DOHH2 (cell line): ENCODE measurements at regions not wholly inside any gene's neighbourhood (a gene's known extent, or its start where the extent isn't known, plus 50 kb on each side); places are given as distances from the start of the nearest gene placed in this dataset.

Source experiments
- EZH2phosphoT487 ChIP-seq: fragments of 200-600 bp; sonication (generic); IDR thresholded peaks from 2 replicates; pipeline ENCODE4 v1.6.1; 2017; ENCODE audit warnings: borderline replicate concordance, mild to moderate bottlenecking, antibody characterized with exemption, low read length, moderate library complexity, mixed read lengths
- TF ChIP-seq, protein P1 (sequence below): fragments of 200-600 bp; sonication (generic); IDR thresholded peaks from one replicate; pipeline ENCODE4 v1.5.1; 2014; ENCODE audit warnings: antibody characterized with exemption, mild to moderate bottlenecking, low read depth, low read length; ENCODE audit not compliant: poor library complexity, severe bottlenecking

DNA sequence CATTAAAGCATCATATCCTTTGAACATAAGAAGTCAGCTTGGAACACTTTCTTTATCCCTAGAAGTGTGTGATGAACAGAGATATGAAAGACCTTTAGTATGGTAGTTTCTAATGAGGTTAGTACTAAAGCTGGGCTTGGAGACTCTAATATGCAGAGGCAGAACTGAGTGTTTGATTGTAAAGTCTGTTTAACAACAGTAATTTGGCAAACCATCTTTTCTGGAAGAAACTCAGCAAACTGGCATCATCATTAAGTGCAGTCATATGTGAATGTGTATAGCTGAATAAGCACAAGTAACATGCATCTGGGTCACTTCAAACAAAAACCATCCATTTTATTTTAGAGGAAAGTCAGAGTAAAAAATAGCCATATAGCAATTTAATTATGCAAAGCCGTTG, 385.9 kb upstream of the MAD2L1 start:
- TF ChIP-seq, protein P1, sequence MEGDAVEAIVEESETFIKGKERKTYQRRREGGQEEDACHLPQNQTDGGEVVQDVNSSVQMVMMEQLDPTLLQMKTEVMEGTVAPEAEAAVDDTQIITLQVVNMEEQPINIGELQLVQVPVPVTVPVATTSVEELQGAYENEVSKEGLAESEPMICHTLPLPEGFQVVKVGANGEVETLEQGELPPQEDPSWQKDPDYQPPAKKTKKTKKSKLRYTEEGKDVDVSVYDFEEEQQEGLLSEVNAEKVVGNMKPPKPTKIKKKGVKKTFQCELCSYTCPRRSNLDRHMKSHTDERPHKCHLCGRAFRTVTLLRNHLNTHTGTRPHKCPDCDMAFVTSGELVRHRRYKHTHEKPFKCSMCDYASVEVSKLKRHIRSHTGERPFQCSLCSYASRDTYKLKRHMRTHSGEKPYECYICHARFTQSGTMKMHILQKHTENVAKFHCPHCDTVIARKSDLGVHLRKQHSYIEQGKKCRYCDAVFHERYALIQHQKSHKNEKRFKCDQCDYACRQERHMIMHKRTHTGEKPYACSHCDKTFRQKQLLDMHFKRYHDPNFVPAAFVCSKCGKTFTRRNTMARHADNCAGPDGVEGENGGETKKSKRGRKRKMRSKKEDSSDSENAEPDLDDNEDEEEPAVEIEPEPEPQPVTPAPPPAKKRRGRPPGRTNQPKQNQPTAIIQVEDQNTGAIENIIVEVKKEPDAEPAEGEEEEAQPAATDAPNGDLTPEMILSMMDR = no peak
- TF ChIP-seq EZH2phosphoT487 = no peak
